ES-I3 (cell line): ENCODE measurements at regions not wholly inside any gene's neighbourhood (a gene's known extent, or its start where the extent isn't known, plus 50 kb on each side); places are given as distances from the start of the nearest gene placed in this dataset.
"Not testable (repeated sequence)": the region's sequence is repeated elsewhere in the genome, so short reads cannot be mapped to it uniquely, and the experiment has no call there.

Experiments used
- H3K36me3 ChIP-seq: 2 replicates; pipeline ENCODE4 v1.6.1; 2013; ENCODE audit warnings: mild to moderate bottlenecking, low read length, control low read depth, moderate library complexity; ENCODE audit not compliant: insufficient read depth
- H3K4me1 ChIP-seq: 2 replicates; pipeline ENCODE4 v1.6.1; 2013; ENCODE audit warnings: mild to moderate bottlenecking, control low read depth, low read length; ENCODE audit not compliant: insufficient read depth
- H3K9ac ChIP-seq: 2 replicates; pipeline ENCODE4 v1.6.1; 2013; ENCODE audit warnings: low read depth, mild to moderate bottlenecking, low read length, moderate library complexity
- H3K9me3 ChIP-seq: 2 replicates; pipeline ENCODE4 v1.6.1; 2013; ENCODE audit warnings: mild to moderate bottlenecking, low read length, moderate library complexity; ENCODE audit not compliant: control insufficient read depth, insufficient read depth

GRCh38 chr2:121839584-121839983 lies 84.1 kb downstream of the TSN start:
- Histone ChIP-seq H3K9ac (no peak overlapping the region), H3K4me1 (no peaks in the 10 kb centered on the region), H3K36me3 (no peaks in the 10 kb centered on the region), H3K9me3 (peaks cover 8% of the 10 kb centered on the region)

DNA sequence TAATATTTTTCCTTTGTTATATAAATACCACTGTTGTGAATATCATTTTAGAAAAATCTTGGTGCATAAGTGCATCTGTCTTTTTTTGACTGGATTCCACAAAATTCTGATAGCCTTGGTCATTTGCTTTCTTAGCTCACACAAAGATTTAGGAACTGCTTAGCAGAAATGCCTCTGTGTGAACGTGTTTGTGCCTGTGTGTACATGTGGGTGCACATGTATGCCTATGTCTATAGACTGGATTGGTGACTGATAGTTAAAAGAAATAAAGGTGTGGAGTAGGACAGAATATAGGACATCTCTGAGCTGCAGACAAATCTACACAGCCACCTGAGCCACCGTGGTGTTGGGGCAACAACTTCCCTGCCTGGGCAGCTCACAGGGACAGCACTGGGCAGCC lies 93.8 kb downstream of the TSN start:
- no peak overlapping the region for H3K9ac ChIP-seq
- H3K36me3 ChIP-seq = no peaks in the 10 kb centered on the region
- no peaks in the 10 kb centered on the region for H3K9me3 ChIP-seq
- H3K4me1 ChIP-seq = no peaks in the 10 kb centered on the region

GRCh38 chr2:121853149-121853548 lies 97.7 kb downstream of the TSN start:
- not testable (repeated sequence) for H3K36me3 ChIP-seq, H3K4me1 ChIP-seq, H3K9me3 ChIP-seq, H3K9ac ChIP-seq

DNA sequence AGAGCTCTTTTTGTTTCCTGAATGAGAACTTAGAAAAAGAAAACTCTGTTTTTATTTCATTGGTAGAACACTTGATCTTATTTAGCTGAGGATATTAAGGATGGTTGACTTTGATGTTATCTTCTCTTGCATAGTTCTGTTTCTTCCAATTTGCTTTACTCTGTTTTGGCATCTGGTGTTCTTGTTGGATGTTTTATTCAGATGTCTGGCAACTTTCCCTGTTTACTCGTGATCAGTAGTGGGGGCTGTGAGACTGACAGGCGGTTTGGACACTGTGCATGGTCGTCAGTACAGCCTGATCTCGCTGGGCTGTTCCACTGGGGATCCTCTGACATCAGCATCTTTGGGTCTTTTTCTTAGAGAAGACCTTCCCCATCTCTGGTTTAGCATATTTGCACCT lies 100.1 kb downstream of the TSN start:
- Histone ChIP-seq H3K9ac (no peak overlapping the region), H3K36me3 (no peaks in the 10 kb centered on the region), H3K9me3 (no peaks in the 10 kb centered on the region), H3K4me1 (no peaks in the 10 kb centered on the region)

- H3K9me3 ChIP-seq = no peaks in the 10 kb centered on the region
- H3K36me3 ChIP-seq = no peaks in the 10 kb centered on the region
- H3K9ac ChIP-seq = no peak overlapping the region
- H3K4me1 ChIP-seq = no peaks in the 10 kb centered on the region
Observed at GRCh38 chr2:121856360-121856759, 100.9 kb downstream of the TSN start.

GRCh38 chr2:121858369-121858768 lies 102.9 kb downstream of the TSN start:
- H3K4me1 ChIP-seq = no peaks in the 10 kb centered on the region
- H3K9me3 ChIP-seq = no peaks in the 10 kb centered on the region
- no peaks in the 10 kb centered on the region for H3K36me3 ChIP-seq
- H3K9ac ChIP-seq = no peak overlapping the region

DNA sequence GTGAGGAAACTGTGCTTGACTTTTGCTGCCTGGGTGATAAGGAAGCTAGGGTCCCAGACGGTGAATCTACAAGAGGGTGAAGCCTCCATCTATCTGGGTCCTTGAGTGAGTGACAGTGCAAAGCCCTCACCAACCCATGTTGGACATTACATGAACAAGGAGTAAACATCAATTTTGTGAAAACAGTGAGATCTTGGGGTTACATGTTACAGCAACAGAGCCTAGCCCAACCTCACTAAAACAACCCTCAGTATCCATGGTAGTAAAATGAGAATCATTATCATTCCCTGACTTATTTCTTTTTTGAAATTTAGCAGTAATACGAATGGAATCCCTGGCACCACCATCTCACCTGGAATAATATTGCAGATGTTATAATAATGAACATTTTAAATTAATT lies 103.4 kb downstream of the TSN start:
- Histone ChIP-seq H3K4me1 (no peaks in the 10 kb centered on the region), H3K36me3 (no peaks in the 10 kb centered on the region), H3K9me3 (no peaks in the 10 kb centered on the region), H3K9ac (no peak overlapping the region)

- no peak overlapping the region for H3K9ac ChIP-seq
- H3K36me3 ChIP-seq = no peaks in the 10 kb centered on the region
- H3K4me1 ChIP-seq = no peaks in the 10 kb centered on the region
- no peaks in the 10 kb centered on the region for H3K9me3 ChIP-seq
Observed at GRCh38 chr2:121860033-121860757, 104.7 kb downstream of the TSN start.

- Histone ChIP-seq H3K9ac (no peak overlapping the region), H3K9me3 (no peaks in the 10 kb centered on the region)
Observed at GRCh38 chr2:121860758-121861227, 105.3 kb downstream of the TSN start.

DNA sequence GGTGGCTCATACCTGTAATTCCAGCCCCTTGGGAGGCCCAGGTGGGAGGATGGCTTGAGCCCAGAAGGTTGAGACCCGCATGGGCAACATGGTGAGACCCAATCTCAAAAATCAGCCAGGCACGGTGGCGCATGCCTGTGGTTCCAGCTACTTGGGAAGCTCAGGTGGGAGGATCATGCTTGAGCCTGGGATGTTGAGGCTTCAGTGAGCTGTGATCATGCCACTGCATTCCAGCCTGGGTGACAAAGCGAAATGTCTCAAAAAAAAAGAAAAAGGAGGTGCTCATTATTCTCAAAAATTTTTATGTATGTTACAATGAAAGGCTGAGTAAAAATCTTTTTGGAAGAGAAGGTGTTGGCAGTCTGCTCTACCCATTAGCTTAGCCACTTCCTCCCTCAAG lies 106.8 kb downstream of the TSN start:
- Histone ChIP-seq H3K9me3 (no peaks in the 10 kb centered on the region), H3K36me3 (no peaks in the 10 kb centered on the region), H3K4me1 (no peaks in the 10 kb centered on the region), H3K9ac (no peak overlapping the region)

More at GRCh38 chr2:121860758-121861227, 105.3 kb downstream of the TSN start:
- Histone ChIP-seq H3K36me3 (no peaks in the 10 kb centered on the region), H3K4me1 (no peaks in the 10 kb centered on the region)

GRCh38 chr2:121865914-121866313 lies 110.5 kb downstream of the TSN start:
- Histone ChIP-seq H3K9ac (no peak overlapping the region), H3K4me1 (no peaks in the 10 kb centered on the region)

GRCh38 chr2:121866789-121867188 lies 111.3 kb downstream of the TSN start:
- H3K36me3 ChIP-seq = no peaks in the 10 kb centered on the region

More at GRCh38 chr2:121865914-121866313, 110.5 kb downstream of the TSN start:
- H3K36me3 ChIP-seq = no peaks in the 10 kb centered on the region
- no peaks in the 10 kb centered on the region for H3K9me3 ChIP-seq

GRCh38 chr2:121868652-121869051 lies 113.2 kb downstream of the TSN start:
- Histone ChIP-seq H3K9me3 (no peaks in the 10 kb centered on the region), H3K9ac (no peak overlapping the region), H3K4me1 (no peaks in the 10 kb centered on the region), H3K36me3 (no peaks in the 10 kb centered on the region)

More at GRCh38 chr2:121866789-121867188, 111.3 kb downstream of the TSN start:
- H3K9ac ChIP-seq = no peak overlapping the region
- H3K9me3 ChIP-seq = no peaks in the 10 kb centered on the region
- H3K4me1 ChIP-seq = no peaks in the 10 kb centered on the region

GRCh38 chr2:121869363-121869762 lies 113.9 kb downstream of the TSN start:
- no peaks in the 10 kb centered on the region for H3K4me1 ChIP-seq
- no peak overlapping the region for H3K9ac ChIP-seq
- no peaks in the 10 kb centered on the region for H3K9me3 ChIP-seq
- no peaks in the 10 kb centered on the region for H3K36me3 ChIP-seq

GRCh38 chr2:121869873-121870272 lies 114.4 kb downstream of the TSN start:
- Histone ChIP-seq H3K9ac (no peak overlapping the region), H3K4me1 (no peaks in the 10 kb centered on the region), H3K36me3 (no peaks in the 10 kb centered on the region), H3K9me3 (no peaks in the 10 kb centered on the region)
